ENCODE measurements at regions not wholly inside any gene's neighbourhood (a gene's known extent, or its start where the extent isn't known, plus 50 kb on each side); places are given as distances from the start of the nearest gene placed in this dataset.

GRCh38 chr18:61222206-61222605 is 111.0 kb upstream of the CDH20 start:
- Mint-ChIP-seq H3K4me1 (ENCODE audit: low read depth, unreplicated experiment) (no peaks in the 10 kb centered on the region), H3K4me3 (ENCODE audit: unreplicated experiment) (no peak overlapping the region), H3K9me3 (ENCODE audit: unreplicated experiment) (peaks cover 10% of the 10 kb centered on the region), H3K36me3 (ENCODE audit: insufficient read depth, unreplicated experiment) (no peaks in the 10 kb centered on the region), H3K27me3 (ENCODE audit: insufficient read depth, unreplicated experiment) (peaks cover 3% of the 10 kb centered on the region), H3K27ac (ENCODE audit: unreplicated experiment) (no peak overlapping the region)
- no peaks in the 10 kb centered on the region for H3K9me3 ChIP-seq
- ChIA-PET CTCF (no interaction called here), POLR2A (no interaction called here)
- no peak for TF ChIP-seq CTCF (IDR thresholded peaks at IDR 0.05; ENCODE audit: insufficient read depth in 1 of 2, low read depth in 1 of 2, low read length in 1 of 2, severe bottlenecking in 1 of 2, unreplicated experiment in 1 of 2)
- H3K36me3 ChIP-seq (ENCODE audit: control insufficient read depth, insufficient read depth, low read length): no peaks in the 10 kb centered on the region
- no peak for DNase-seq
- no peak overlapping the region for H3K4me3 ChIP-seq (ENCODE audit: low read depth, low read length)
- no TSS peak for BruUV-seq (replicated peaks)
- intact Hi-C loops (cut with micrococcal nuclease; ENCODE audit: unreplicated experiment): no loop called here
- H3K4me1 ChIP-seq: no peaks in the 10 kb centered on the region
- no peaks in the 10 kb centered on the region for H3K27me3 ChIP-seq (replicated peaks; ENCODE audit: control insufficient read depth, insufficient read depth, low read length)

GRCh38 chr18:61225336-61225735 is 107.9 kb upstream of the CDH20 start:
- Histone ChIP-seq H3K27me3 (replicated peaks; ENCODE audit: control insufficient read depth, insufficient read depth, low read length) (no peaks in the 10 kb centered on the region), H3K36me3 (ENCODE audit: control insufficient read depth, insufficient read depth, low read length) (no peaks in the 10 kb centered on the region), H3K4me3 (ENCODE audit: low read depth, low read length) (no peak overlapping the region), H3K9me3 (no peaks in the 10 kb centered on the region), H3K4me1 (no peaks in the 10 kb centered on the region)
- H3K4me1 Mint-ChIP-seq (ENCODE audit: low read depth, unreplicated experiment): no peaks in the 10 kb centered on the region
- H3K27ac Mint-ChIP-seq (ENCODE audit: unreplicated experiment): no peak overlapping the region
- no peaks in the 10 kb centered on the region for H3K36me3 Mint-ChIP-seq (ENCODE audit: insufficient read depth, unreplicated experiment)
- H3K9me3 Mint-ChIP-seq (ENCODE audit: unreplicated experiment): peaks cover 10% of the 10 kb centered on the region
- POLR2A ChIA-PET: no interaction called here
- H3K4me3 Mint-ChIP-seq (ENCODE audit: unreplicated experiment): no peak overlapping the region
- CTCF ChIA-PET: no interaction called here
- no peak for TF ChIP-seq CTCF (IDR thresholded peaks at IDR 0.05; ENCODE audit: insufficient read depth in 1 of 2, low read depth in 1 of 2, low read length in 1 of 2, severe bottlenecking in 1 of 2, unreplicated experiment in 1 of 2)
- intact Hi-C loops (cut with micrococcal nuclease; ENCODE audit: unreplicated experiment): no loop called here
- peaks cover 3% of the 10 kb centered on the region for H3K27me3 Mint-ChIP-seq (ENCODE audit: insufficient read depth, unreplicated experiment)
- no TSS peak for BruUV-seq (replicated peaks)
- no peak for DNase-seq

GRCh38 chr18:61236356-61237057 is 96.7 kb upstream of the CDH20 start:
- no TSS peak for BruUV-seq (replicated peaks)
- CTCF ChIA-PET: no interaction called here
- H3K4me1 ChIP-seq: no peaks in the 10 kb centered on the region

More at GRCh38 chr18:61236356-61237057, 96.7 kb upstream of the CDH20 start:
- Histone ChIP-seq H3K4me3 (ENCODE audit: low read depth, low read length) (no peak overlapping the region), H3K27me3 (replicated peaks; ENCODE audit: control insufficient read depth, insufficient read depth, low read length) (no peaks in the 10 kb centered on the region), H3K9me3 (no peaks in the 10 kb centered on the region), H3K36me3 (ENCODE audit: control insufficient read depth, insufficient read depth, low read length) (no peaks in the 10 kb centered on the region)
- H3K9me3 Mint-ChIP-seq (ENCODE audit: unreplicated experiment): no peaks in the 10 kb centered on the region
- H3K27ac Mint-ChIP-seq (ENCODE audit: unreplicated experiment): no peak overlapping the region
- POLR2A ChIA-PET: no interaction called here
- no peak for TF ChIP-seq CTCF (IDR thresholded peaks at IDR 0.05; ENCODE audit: insufficient read depth in 1 of 2, low read depth in 1 of 2, low read length in 1 of 2, severe bottlenecking in 1 of 2, unreplicated experiment in 1 of 2)
- no peaks in the 10 kb centered on the region for H3K36me3 Mint-ChIP-seq (ENCODE audit: insufficient read depth, unreplicated experiment)
- no peaks in the 10 kb centered on the region for H3K4me1 Mint-ChIP-seq (ENCODE audit: low read depth, unreplicated experiment)
- intact Hi-C loops (cut with micrococcal nuclease; ENCODE audit: unreplicated experiment): no loop called here
- no peak for DNase-seq
- no peaks in the 10 kb centered on the region for H3K27me3 Mint-ChIP-seq (ENCODE audit: insufficient read depth, unreplicated experiment)
- no peak overlapping the region for H3K4me3 Mint-ChIP-seq (ENCODE audit: unreplicated experiment)

Measured in Caco-2 (cell line).